A549 (cell line): ENCODE measurements at regions not wholly inside any gene's neighbourhood (a gene's known extent, or its start where the extent isn't known, plus 50 kb on each side); places are given as distances from the start of the nearest gene placed in this dataset.

Source experiments
- ATAC-seq, 2 experiments: fragments of 200-7000 bp in 1 of 2; fragments of >200 bp in 1 of 2; cut with Nextera tagmentation in 1 of 2; cut with Tn5 transposase in 1 of 2; 3 replicates each; pipeline versions ENCODE4 v1.8.0 to v1.9.1; 2018 to 2020; ENCODE audit warnings: mild to moderate bottlenecking in 1 of 2, moderate library complexity in 1 of 2
- CTCF ChIA-PET: fragments of 300-600 bp; sonication (Branson Sonifier 250); formaldehyde crosslinking; extraction: SDS; loops from one replicate; lab custom pipeline; 2021; ENCODE audit warnings: antibody characterized with exemption, inconsistent platforms; lab: Yijun Ruan, JAX
- POLR2A ChIA-PET: fragments of 350-600 bp; formaldehyde crosslinking; extraction: SDS; loops from one replicate; lab custom pipeline; 2021; ENCODE audit warnings: antibody characterized with exemption, inconsistent platforms; lab: Yijun Ruan, JAX
- DNase-seq, 2 experiments: peaks; one replicate each; pipeline versions ENCODE4 v3.0.0 to v3.0.0-alpha.2; 2011 to 2016; ENCODE audit warnings: low read depth in 1 of 2, low spot score in 1 of 2
- FAIRE-seq: peaks from 2 replicates; lab custom pipeline; 2011; peaks lifted over from hg19 to GRCh38; lab: Jason Lieb, UNC
- H3K27ac ChIP-seq, 2 experiments: fragments of >200 bp; sonication (Bioruptor Twin); formaldehyde crosslinking; 3 replicates each; pipeline ENCODE4 v1.5.1; 2016 to 2017
- H3K4me1 ChIP-seq: fragments of >200 bp; sonication (Bioruptor Twin); formaldehyde crosslinking; 3 replicates; pipeline ENCODE4 v1.6.1; 2016
- H3K4me2 ChIP-seq: fragments of >200 bp; sonication (Bioruptor Twin); formaldehyde crosslinking; 3 replicates; pipeline ENCODE4 v1.6.1; 2016
- H3K4me3 ChIP-seq: fragments of >200 bp; sonication (Bioruptor Twin); formaldehyde crosslinking; 3 replicates; pipeline ENCODE4 v1.5.1; 2016
- H3K9me3 ChIP-seq: fragments of >200 bp; sonication (Bioruptor Twin); formaldehyde crosslinking; 3 replicates; pipeline ENCODE4 v1.6.1; 2016
- BCL3 ChIP-seq: fragments of >200 bp; sonication (Bioruptor Twin); formaldehyde crosslinking; IDR thresholded peaks from 3 replicates; pipeline ENCODE4 v1.6.1; 2016
- BHLHE40 ChIP-seq: IDR thresholded peaks from 2 replicates; pipeline ENCODE4 v1.6.1; 2012; ENCODE audit warnings: low read depth, low read length, inconsistent platforms
- CBX2 ChIP-seq: fragments of 200-600 bp; sonication (generic); IDR thresholded peaks from 2 replicates; pipeline ENCODE4 v1.6.1; 2016; ENCODE audit warnings: low read depth, mild to moderate bottlenecking, borderline replicate concordance
- CEBPB ChIP-seq, 2 experiments: fragments of >200 bp in 1 of 2; sonication (Bioruptor Twin) in 1 of 2; formaldehyde crosslinking in 1 of 2; IDR thresholded peaks; 2 replicates each; pipeline ENCODE4 v1.6.1; 2012 to 2016
- CHD4 ChIP-seq: fragments of 200-600 bp; sonication (generic); IDR thresholded peaks from 2 replicates; pipeline ENCODE4 v1.6.1; 2016; ENCODE audit warnings: antibody characterized with exemption, mild to moderate bottlenecking, borderline replicate concordance
- E2F6 ChIP-seq: IDR thresholded peaks from 2 replicates; pipeline ENCODE4 v1.6.1; 2012; ENCODE audit warnings: low read depth, borderline replicate concordance
- EHMT2 ChIP-seq: fragments of 200-600 bp; sonication (generic); IDR thresholded peaks from 2 replicates; pipeline ENCODE4 v1.6.1; 2016; ENCODE audit warnings: antibody characterized with exemption, low read depth, mild to moderate bottlenecking, moderate library complexity
- EP300 ChIP-seq, 2 experiments: fragments of >200 bp; sonication (Bioruptor Twin); formaldehyde crosslinking; IDR thresholded peaks; 2 replicates in 1 of 2; 3 replicates in 1 of 2; pipeline ENCODE4 v1.6.1; 2016 to 2017
- ESRRA ChIP-seq: fragments of 150-350 bp; IDR thresholded peaks from 2 replicates; pipeline ENCODE4 v1.6.1; 2014; ENCODE audit warnings: mild to moderate bottlenecking, low read length, borderline replicate concordance
- FOSB ChIP-seq: fragments of 250-450 bp; sonication (Bioruptor Pico); IDR thresholded peaks from 2 replicates; pipeline ENCODE4 v1.5.0; 2020; ENCODE audit warnings: mild to moderate bottlenecking, moderate library complexity
- GATA3 ChIP-seq: IDR thresholded peaks from 2 replicates; pipeline ENCODE4 v1.6.1; 2012; ENCODE audit warnings: borderline replicate concordance
- HOXA7 ChIP-seq: fragments of 250-450 bp; sonication (Bioruptor Pico); IDR thresholded peaks from 2 replicates; pipeline ENCODE4 v1.5.0; 2020; ENCODE audit warnings: mild to moderate bottlenecking, moderate library complexity
- JUNB ChIP-seq: fragments of >200 bp; sonication (Bioruptor Twin); formaldehyde crosslinking; IDR thresholded peaks from 2 replicates; pipeline ENCODE4 v1.6.1; 2016
- KDM1A ChIP-seq: fragments of 200-600 bp; sonication (generic); IDR thresholded peaks from 2 replicates; pipeline ENCODE4 v1.6.1; 2016; ENCODE audit warnings: low read depth, mild to moderate bottlenecking
- MAFK ChIP-seq: fragments of 450-650 bp; IDR thresholded peaks from 2 replicates; pipeline ENCODE4 v1.6.1; 2014; ENCODE audit not compliant: partially characterized antibody
- MAZ ChIP-seq: fragments of 150-350 bp; IDR thresholded peaks from 2 replicates; pipeline ENCODE4 v1.6.1; 2014; ENCODE audit warnings: antibody characterized with exemption, low read depth, low read length, borderline replicate concordance
- NPAS2 ChIP-seq: fragments of 250-450 bp; sonication (Bioruptor Pico); IDR thresholded peaks from 2 replicates; pipeline ENCODE4 v1.8.0; 2022; ENCODE audit warnings: mild to moderate bottlenecking, moderate library complexity, borderline replicate concordance
- RAD21 ChIP-seq, 2 experiments: fragments of >200 bp in 1 of 2; sonication (Bioruptor Twin) in 1 of 2; formaldehyde crosslinking in 1 of 2; IDR thresholded peaks in 1 of 2; conservative IDR thresholded peaks in 1 of 2; 2 replicates in 1 of 2; 3 replicates in 1 of 2; pipeline ENCODE4 v1.6.1; 2012 to 2018; ENCODE audit warnings: inconsistent platforms in 1 of 2
- RARB ChIP-seq: fragments of 250-450 bp; sonication (Bioruptor Pico); IDR thresholded peaks from 2 replicates; pipeline ENCODE4 v1.8.0; 2021; ENCODE audit warnings: mild to moderate bottlenecking, moderate library complexity
- RNF2 ChIP-seq: fragments of 200-600 bp; sonication (generic); IDR thresholded peaks from 2 replicates; pipeline ENCODE4 v1.6.1; 2016; ENCODE audit warnings: low read depth, mild to moderate bottlenecking, antibody characterized with exemption, moderate library complexity, borderline replicate concordance
- SMC3 ChIP-seq: fragments of >200 bp; sonication (Bioruptor Twin); formaldehyde crosslinking; IDR thresholded peaks from 3 replicates; pipeline ENCODE4 v1.6.1; 2018; ENCODE audit warnings: inconsistent platforms
- SREBF2 ChIP-seq: fragments of 450-650 bp; IDR thresholded peaks from 2 replicates; pipeline ENCODE4 v1.6.1; 2014; ENCODE audit warnings: mild to moderate bottlenecking, moderate library complexity
- TFCP2L1 ChIP-seq: fragments of 250-450 bp; sonication (Bioruptor Pico); IDR thresholded peaks from 2 replicates; pipeline ENCODE4 v1.5.0; 2021; ENCODE audit warnings: mild to moderate bottlenecking
- TP53 ChIP-seq: fragments of 250-450 bp; sonication (Bioruptor Pico); IDR thresholded peaks from 2 replicates; pipeline ENCODE4 v1.5.0; 2021; ENCODE audit warnings: mild to moderate bottlenecking, moderate library complexity
- ZC3H11A ChIP-seq: fragments of 450-650 bp; IDR thresholded peaks from 2 replicates; pipeline ENCODE4 v1.6.1; 2014; ENCODE audit warnings: antibody characterized with exemption, mild to moderate bottlenecking
- ZNF302 ChIP-seq: fragments of 250-450 bp; sonication (Bioruptor Pico); IDR thresholded peaks from 2 replicates; pipeline ENCODE4 v1.9.0; 2021; ENCODE audit warnings: inconsistent platforms, mild to moderate bottlenecking, moderate library complexity
- WGBS: methylation state at CpG from one replicate; pipeline ENCODE4 v1.1.6; 2017; ENCODE audit errors: missing lambda C conversion rate; 5-methylcytosine and 5-hydroxymethylcytosine counted together
- TF ChIP-seq, protein P1 (sequence below): fragments of 200-600 bp; sonication (generic); IDR thresholded peaks from 2 replicates; pipeline ENCODE4 v1.6.1; 2016; ENCODE audit warnings: antibody characterized with exemption, mild to moderate bottlenecking, moderate library complexity

- Histone ChIP-seq H3K9me3 (no peaks in the 10 kb centered on the region), H3K4me2 (no peak overlapping the region), H3K4me3 (no peak overlapping the region), H3K27ac (no peak overlapping the region), H3K4me1 (no peaks in the 10 kb centered on the region)
- no peak for DNase-seq
- no peak for FAIRE-seq
- no peak for ATAC-seq
- TF ChIP-seq CHD4 (no peak), EHMT2 (no peak)
- ChIA-PET POLR2A (no interaction called here), CTCF (interaction anchor here (1.0 to 4.3 kb wide), 9 partner anchors 10 to 224 kb away, joined by 3 to 18 read pairs (median 4); no protein-coding TSS in a partner anchor)
- WGBS: 86% methylated on average over 6 of the region's 6 CpGs
These were observed 85.2 kb downstream of the VEGFA start for GRCh38 chr6:43855247-43855646.

GRCh38 chr6:43853066-43853650 lies 83.1 kb downstream of the VEGFA start:
- Histone ChIP-seq H3K4me1 (no peaks in the 10 kb centered on the region), H3K9me3 (no peaks in the 10 kb centered on the region), H3K4me2 (no peak overlapping the region), H3K27ac (no peak overlapping the region), H3K4me3 (no peak overlapping the region)
- no peak for DNase-seq
- ChIA-PET CTCF (no interaction called here), POLR2A (no interaction called here)
- no peak for FAIRE-seq
- TF ChIP-seq RARB: no peak
- TF ChIP-seq FOSB (CRISPR knock-in tag): no peak
- TF ChIP-seq BHLHE40: no peak
- no peak for TF ChIP-seq ESRRA
- no peak for TF ChIP-seq GATA3
- TF ChIP-seq RNF2: no peak
- no peak for TF ChIP-seq SREBF2
- no peak for TF ChIP-seq CBX2
- no peak for TF ChIP-seq EP300 (IDR thresholded peaks at IDR 0.05)
- no peak for TF ChIP-seq NPAS2 (CRISPR knock-in tag)
- TF ChIP-seq HOXA7 (CRISPR knock-in tag): no peak
- TF ChIP-seq BCL3: no peak
- TF ChIP-seq CHD4: no peak
- WGBS: 76% methylated on average over 5 of the region's 5 CpGs
- ATAC-seq: no peak; a peak in 1 of 6 replicates

DNA sequence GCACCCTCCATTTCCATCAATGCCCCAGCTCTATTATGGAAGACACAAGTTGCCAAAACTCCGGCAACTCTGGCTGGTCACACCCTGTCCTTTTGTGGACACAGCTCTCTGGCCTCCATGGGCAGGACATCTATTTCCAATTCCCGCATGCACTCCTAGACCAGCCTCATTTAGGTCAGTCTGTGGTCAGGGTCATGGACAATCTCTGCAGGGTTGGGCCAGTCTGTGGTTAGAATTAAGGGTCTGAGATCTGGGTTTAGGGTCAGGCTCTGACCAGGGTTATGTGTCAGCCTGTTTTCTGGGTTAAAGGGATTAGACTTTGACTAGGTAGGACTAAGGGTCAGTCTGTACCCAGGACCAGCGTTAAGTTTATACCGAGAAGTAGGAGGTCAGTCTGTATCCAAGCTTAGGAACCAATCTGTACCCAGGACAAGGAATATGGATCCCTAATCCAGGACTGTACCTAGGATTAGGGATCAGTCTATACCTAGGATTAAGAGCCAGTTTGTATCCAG lies 82.4 kb downstream of the VEGFA start:
- ChIA-PET CTCF (interaction anchor here (1.3 kb wide), 1 partner anchor 139 kb away, joined by 3 read pairs; no protein-coding TSS in a partner anchor), POLR2A (no interaction called here)
- DNase-seq: no peak

More for the DNA sequence above, 82.4 kb downstream of the VEGFA start:
- Histone ChIP-seq H3K4me3 (no peak overlapping the region), H3K4me1 (no peaks in the 10 kb centered on the region), H3K27ac (no peak overlapping the region), H3K4me2 (no peak overlapping the region), H3K9me3 (no peaks in the 10 kb centered on the region)
- TF ChIP-seq JUNB (no peak), TFCP2L1 (CRISPR knock-in tag) (no peak), TP53 (no peak), RNF2 (no peak), HOXA7 (CRISPR knock-in tag) (no peak), CHD4 (no peak), EP300 (IDR thresholded peaks at IDR 0.05) (no peak), RAD21 (conservative IDR thresholded peaks at IDR 0.05 in 1 of 2, IDR thresholded peaks at IDR 0.05 in 1 of 2) (no peak), SMC3 (no peak), E2F6 (no peak), MAFK (no peak), MAZ (no peak), KDM1A (no peak), ZC3H11A (no peak), CEBPB (IDR thresholded peaks at IDR 0.05) (no peak), ZNF302 (CRISPR knock-in tag) (no peak)
- TF ChIP-seq, protein P1, sequence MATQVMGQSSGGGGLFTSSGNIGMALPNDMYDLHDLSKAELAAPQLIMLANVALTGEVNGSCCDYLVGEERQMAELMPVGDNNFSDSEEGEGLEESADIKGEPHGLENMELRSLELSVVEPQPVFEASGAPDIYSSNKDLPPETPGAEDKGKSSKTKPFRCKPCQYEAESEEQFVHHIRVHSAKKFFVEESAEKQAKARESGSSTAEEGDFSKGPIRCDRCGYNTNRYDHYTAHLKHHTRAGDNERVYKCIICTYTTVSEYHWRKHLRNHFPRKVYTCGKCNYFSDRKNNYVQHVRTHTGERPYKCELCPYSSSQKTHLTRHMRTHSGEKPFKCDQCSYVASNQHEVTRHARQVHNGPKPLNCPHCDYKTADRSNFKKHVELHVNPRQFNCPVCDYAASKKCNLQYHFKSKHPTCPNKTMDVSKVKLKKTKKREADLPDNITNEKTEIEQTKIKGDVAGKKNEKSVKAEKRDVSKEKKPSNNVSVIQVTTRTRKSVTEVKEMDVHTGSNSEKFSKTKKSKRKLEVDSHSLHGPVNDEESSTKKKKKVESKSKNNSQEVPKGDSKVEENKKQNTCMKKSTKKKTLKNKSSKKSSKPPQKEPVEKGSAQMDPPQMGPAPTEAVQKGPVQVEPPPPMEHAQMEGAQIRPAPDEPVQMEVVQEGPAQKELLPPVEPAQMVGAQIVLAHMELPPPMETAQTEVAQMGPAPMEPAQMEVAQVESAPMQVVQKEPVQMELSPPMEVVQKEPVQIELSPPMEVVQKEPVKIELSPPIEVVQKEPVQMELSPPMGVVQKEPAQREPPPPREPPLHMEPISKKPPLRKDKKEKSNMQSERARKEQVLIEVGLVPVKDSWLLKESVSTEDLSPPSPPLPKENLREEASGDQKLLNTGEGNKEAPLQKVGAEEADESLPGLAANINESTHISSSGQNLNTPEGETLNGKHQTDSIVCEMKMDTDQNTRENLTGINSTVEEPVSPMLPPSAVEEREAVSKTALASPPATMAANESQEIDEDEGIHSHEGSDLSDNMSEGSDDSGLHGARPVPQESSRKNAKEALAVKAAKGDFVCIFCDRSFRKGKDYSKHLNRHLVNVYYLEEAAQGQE: no peak
- FAIRE-seq (no peak), ATAC-seq (no peak)
- 88% methylated on average over 4 of the region's 4 CpGs for WGBS
